Osteoblast (primary cell): ENCODE measurements at regions not wholly inside any gene's neighbourhood (a gene's known extent, or its start where the extent isn't known, plus 50 kb on each side); places are given as distances from the start of the nearest gene placed in this dataset.

Experiments used
- DNase-seq: peaks from one replicate; pipeline ENCODE4 v3.0.0; 2011; ENCODE audit warnings: low spot score, mixed read lengths; ENCODE audit not compliant: insufficient read length; ENCODE audit errors: missing footprints
- H2AFZ ChIP-seq: 2 replicates; pipeline ENCODE4 v1.6.0; 2011; ENCODE audit warnings: mild to moderate bottlenecking, low read length
- H3K27ac ChIP-seq: 2 replicates; pipeline ENCODE4 v1.5.1; 2011; ENCODE audit warnings: mild to moderate bottlenecking, low read depth, low read length, moderate library complexity
- H3K27me3 ChIP-seq: 2 replicates; pipeline ENCODE4 v1.6.0; 2012; ENCODE audit warnings: mild to moderate bottlenecking, control low read depth, inconsistent platforms, low read length, moderate library complexity; ENCODE audit not compliant: insufficient read depth
- H3K36me3 ChIP-seq: 2 replicates; pipeline ENCODE4 v1.5.1; 2011; ENCODE audit warnings: mild to moderate bottlenecking, low read length, control low read depth, moderate library complexity; ENCODE audit not compliant: insufficient read depth
- H3K4me1 ChIP-seq: 2 replicates; pipeline ENCODE4 v1.5.1; 2011; ENCODE audit warnings: mild to moderate bottlenecking, low read length, control low read depth, moderate library complexity; ENCODE audit not compliant: insufficient read depth
- H3K4me2 ChIP-seq: 2 replicates; pipeline ENCODE4 v1.6.0; 2011; ENCODE audit warnings: mild to moderate bottlenecking, low read length; ENCODE audit not compliant: insufficient read depth
- H3K4me3 ChIP-seq: fragments of 200-600 bp; sonication (generic); 3 replicates; pipeline ENCODE4 v1.5.1; 2012; ENCODE audit warnings: mild to moderate bottlenecking, low read length, inconsistent platforms; ENCODE audit not compliant: insufficient read depth
- H3K79me2 ChIP-seq: 2 replicates; pipeline ENCODE4 v1.6.0; 2012; ENCODE audit warnings: mild to moderate bottlenecking, low read length, control low read depth, inconsistent platforms; ENCODE audit not compliant: insufficient read depth
- H3K9me3 ChIP-seq: 2 replicates; pipeline ENCODE4 v1.5.1; 2011; ENCODE audit warnings: low read depth, low read length, control low read depth
- H4K20me1 ChIP-seq: 2 replicates; pipeline ENCODE4 v1.6.0; 2012; ENCODE audit warnings: mild to moderate bottlenecking, low read length, control low read depth; ENCODE audit not compliant: insufficient read depth
- CTCF ChIP-seq: IDR thresholded peaks from 2 replicates; pipeline ENCODE4 v1.5.1; 2011; ENCODE audit warnings: mild to moderate bottlenecking, low read depth, low read length, moderate library complexity; ENCODE audit errors: extremely low read depth

GRCh38 chr1:162950187-162950586 lies 89.2 kb upstream of the CCDC190 start:
- no peaks in the 10 kb centered on the region for H3K9me3 ChIP-seq
- no peaks in the 10 kb centered on the region for H3K79me2 ChIP-seq
- no peak for TF ChIP-seq CTCF
- DNase-seq = no peak
- no peaks in the 10 kb centered on the region for H3K4me1 ChIP-seq
- H4K20me1 ChIP-seq = no peaks in the 10 kb centered on the region
- no peak overlapping the region for H3K27ac ChIP-seq
- H3K4me3 ChIP-seq = no peak overlapping the region
- H3K36me3 ChIP-seq = no peaks in the 10 kb centered on the region
- no peak overlapping the region for H2AFZ ChIP-seq
- no peak overlapping the region for H3K4me2 ChIP-seq
- no peaks in the 10 kb centered on the region for H3K27me3 ChIP-seq

GRCh38 chr1:162946701-162947100 lies 85.7 kb upstream of the CCDC190 start:
- Histone ChIP-seq H3K27ac (no peak overlapping the region), H3K27me3 (no peaks in the 10 kb centered on the region), H3K9me3 (no peaks in the 10 kb centered on the region), H4K20me1 (no peaks in the 10 kb centered on the region), H3K4me2 (no peak overlapping the region), H3K4me3 (no peak overlapping the region), H3K79me2 (no peaks in the 10 kb centered on the region), H2AFZ (peak overlapping the region; percentile 47), H3K36me3 (no peaks in the 10 kb centered on the region), H3K4me1 (peaks cover 8% of the 10 kb centered on the region)
- no peak for TF ChIP-seq CTCF
- no peak for DNase-seq

- no peak overlapping the region for H2AFZ ChIP-seq
Observed at GRCh38 chr1:162944974-162945674, 84.1 kb upstream of the CCDC190 start.

More at GRCh38 chr1:162944974-162945674, 84.1 kb upstream of the CCDC190 start:
- H3K27me3 ChIP-seq = no peaks in the 10 kb centered on the region
- peaks cover 8% of the 10 kb centered on the region for H3K4me1 ChIP-seq
- TF ChIP-seq CTCF = no peak
- H3K27ac ChIP-seq = no peak overlapping the region
- no peaks in the 10 kb centered on the region for H3K9me3 ChIP-seq
- DNase-seq = no peak
- H4K20me1 ChIP-seq = no peaks in the 10 kb centered on the region
- no peak overlapping the region for H3K4me3 ChIP-seq
- no peak overlapping the region for H3K4me2 ChIP-seq
- H3K79me2 ChIP-seq = no peaks in the 10 kb centered on the region
- H3K36me3 ChIP-seq = no peaks in the 10 kb centered on the region
